Fibroblast of lung (primary cell): ENCODE measurements at regions not wholly inside any gene's neighbourhood (a gene's known extent, or its start where the extent isn't known, plus 50 kb on each side); places are given as distances from the start of the nearest gene placed in this dataset.

Experiments used
- DNase-seq, 2 donors: peaks; one replicate each; pipeline versions ENCODE4 v3.0.0 to v3.0.0-alpha.2; 2010; ENCODE audit warnings: low read depth in 2 of 2
- H2AFZ ChIP-seq: 2 replicates; pipeline ENCODE4 v1.5.1; 2012; ENCODE audit warnings: low read length, control low read depth, inconsistent platforms
- H3K27ac ChIP-seq: 2 replicates; pipeline ENCODE4 v1.5.1; 2011; ENCODE audit warnings: low read length, control low read depth; ENCODE audit not compliant: insufficient read depth
- H3K27me3 ChIP-seq: 2 replicates; pipeline ENCODE4 v1.5.1; 2011; ENCODE audit warnings: mild to moderate bottlenecking, low read length; ENCODE audit not compliant: control insufficient read depth, insufficient read depth
- H3K36me3 ChIP-seq: 2 replicates; pipeline ENCODE4 v1.5.1; 2011; ENCODE audit warnings: low read length; ENCODE audit not compliant: control insufficient read depth, insufficient read depth
- H3K4me1 ChIP-seq: 2 replicates; pipeline ENCODE4 v1.5.1; 2011; ENCODE audit warnings: low read length; ENCODE audit not compliant: control insufficient read depth, insufficient read depth; ENCODE audit errors: extremely low read depth
- H3K4me2 ChIP-seq: 2 replicates; pipeline ENCODE4 v1.5.1; 2011; ENCODE audit warnings: low read length, control low read depth; ENCODE audit not compliant: insufficient read depth; ENCODE audit errors: extremely low read depth
- H3K4me3 ChIP-seq, 4 experiments: fragments of 200-600 bp in 1 of 4; sonication (generic) in 1 of 4; replicated peaks in 1 of 4; 2 replicates each; pipeline ENCODE4 v1.5.1; 2011 to 2016; ENCODE audit warnings: low read length in 4 of 4, low read depth in 3 of 4, mild to moderate bottlenecking in 3 of 4, control low read depth in 2 of 4, inconsistent platforms in 1 of 4, mixed read lengths in 1 of 4; ENCODE audit not compliant: insufficient read depth in 1 of 4; ENCODE audit errors: control extremely low read depth in 1 of 4
- H3K79me2 ChIP-seq: 2 replicates; pipeline ENCODE4 v1.5.1; 2012; ENCODE audit warnings: mild to moderate bottlenecking, low read length, inconsistent platforms; ENCODE audit not compliant: control insufficient read depth, insufficient read depth
- H3K9ac ChIP-seq: 2 replicates; pipeline ENCODE4 v1.5.1; 2011; ENCODE audit warnings: mild to moderate bottlenecking, low read length, control low read depth; ENCODE audit not compliant: insufficient read depth
- H3K9me3 ChIP-seq: 2 replicates; pipeline ENCODE4 v1.5.1; 2012; ENCODE audit warnings: low read depth, low read length; ENCODE audit not compliant: control insufficient read depth, insufficient read depth
- H4K20me1 ChIP-seq: 2 replicates; pipeline ENCODE4 v1.5.1; 2011; ENCODE audit warnings: low read length; ENCODE audit not compliant: control insufficient read depth, insufficient read depth; ENCODE audit errors: extremely low read depth
- CTCF ChIP-seq, 2 donors: IDR thresholded peaks in 1 of 2; conservative IDR thresholded peaks in 1 of 2; 1 replicate in 1 of 2; 2 replicates in 1 of 2; pipeline ENCODE4 v1.5.1; 2011 to 2012; ENCODE audit warnings: low read length in 2 of 2, control low read depth in 1 of 2, inconsistent platforms in 1 of 2, low read depth in 1 of 2, mild to moderate bottlenecking in 1 of 2
- EZH2 ChIP-seq: IDR thresholded peaks from 2 replicates; pipeline ENCODE4 v1.5.1; 2012; ENCODE audit warnings: low read length, control low read depth, mild to moderate bottlenecking; ENCODE audit errors: missing control alignments

DNA sequence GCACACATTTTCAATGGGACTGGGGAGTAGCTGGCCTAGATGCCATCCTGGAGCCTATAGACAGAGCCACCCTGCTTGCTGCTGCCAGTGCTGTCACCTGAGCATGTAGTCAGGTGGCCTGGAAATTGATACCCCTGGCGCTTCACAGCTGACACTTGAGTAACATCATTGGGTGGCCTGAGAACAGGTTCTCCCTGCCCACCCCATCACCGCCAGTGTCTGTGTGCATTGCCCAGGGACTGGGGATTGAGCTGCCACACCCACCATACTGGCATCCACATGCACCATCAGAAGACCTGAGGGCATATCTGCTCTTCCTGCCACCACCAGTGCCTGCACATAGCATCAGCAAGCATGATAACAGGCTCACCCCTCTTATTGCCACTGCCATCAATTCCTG is 1142.9 kb upstream of the PABPC4L start:
- Histone ChIP-seq H3K4me1 (no peaks in the 10 kb centered on the region), H3K79me2 (no peaks in the 10 kb centered on the region), H3K4me3 (no peak overlapping the region), H3K9ac (no peak overlapping the region), H2AFZ (no peak overlapping the region), H3K4me2 (no peak overlapping the region), H3K9me3 (no peaks in the 10 kb centered on the region), H3K27ac (no peak overlapping the region), H4K20me1 (no peaks in the 10 kb centered on the region), H3K36me3 (no peaks in the 10 kb centered on the region), H3K27me3 (no peaks in the 10 kb centered on the region)
- TF ChIP-seq CTCF (conservative IDR thresholded peaks at IDR 0.05 in 1 of 2, IDR thresholded peaks at IDR 0.05 in 1 of 2; ENCODE audit: low read depth in 1 of 2, low read length in 2 of 2) (no peak), EZH2 (no peak)
- DNase-seq, result no peak

DNA sequence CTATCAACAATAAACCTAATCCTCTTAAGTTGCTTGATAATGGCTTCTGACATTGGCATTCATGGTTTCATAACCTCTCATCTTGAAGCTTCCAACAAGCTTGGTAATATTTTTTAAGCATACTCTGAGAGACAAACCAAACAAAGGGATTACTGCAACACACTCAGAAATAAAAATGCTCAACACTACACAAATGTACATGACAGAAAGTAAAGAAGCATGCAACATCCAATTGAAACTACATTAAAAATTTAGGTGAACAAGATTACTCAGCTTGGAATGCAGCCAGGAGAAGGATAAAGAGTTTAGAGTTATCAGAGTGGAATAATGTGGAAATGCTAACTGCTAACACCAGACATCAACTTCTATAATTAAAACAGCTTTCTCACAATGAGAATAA is 1136.6 kb upstream of the PABPC4L start:
- Histone ChIP-seq H3K27ac (no peak overlapping the region), H3K4me3 (no peak overlapping the region), H3K36me3 (no peaks in the 10 kb centered on the region), H4K20me1 (no peaks in the 10 kb centered on the region), H2AFZ (no peak overlapping the region), H3K27me3 (no peaks in the 10 kb centered on the region), H3K79me2 (no peaks in the 10 kb centered on the region), H3K9me3 (no peaks in the 10 kb centered on the region), H3K4me1 (no peaks in the 10 kb centered on the region), H3K4me2 (no peak overlapping the region), H3K9ac (no peak overlapping the region)
- TF ChIP-seq EZH2, result no peak
- TF ChIP-seq CTCF (conservative IDR thresholded peaks at IDR 0.05 in 1 of 2, IDR thresholded peaks at IDR 0.05 in 1 of 2; ENCODE audit: low read depth in 1 of 2, low read length in 2 of 2), result no peak
- DNase-seq, result no peak

DNA sequence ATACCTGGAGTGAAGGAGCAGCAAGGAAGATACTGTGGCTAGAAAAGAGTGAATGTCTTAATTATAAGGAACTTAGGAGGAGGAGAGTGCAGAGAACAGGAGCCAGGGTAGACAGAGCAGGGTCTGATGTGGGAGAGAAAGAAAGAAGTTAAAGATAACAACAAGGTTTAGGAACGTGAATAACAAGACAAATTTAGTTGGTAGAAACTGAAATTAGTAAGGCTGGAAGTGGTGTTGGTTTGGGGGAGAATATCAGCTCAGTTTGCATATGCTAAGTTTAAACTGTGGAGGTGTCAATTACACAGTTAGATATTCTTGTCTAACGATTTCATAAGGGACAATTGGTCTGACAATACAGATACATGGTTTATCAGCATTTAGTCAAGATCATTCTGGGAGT is 1123.7 kb upstream of the PABPC4L start:
- Histone ChIP-seq H3K79me2 (no peaks in the 10 kb centered on the region), H3K27ac (no peak overlapping the region), H3K4me3 (no peak overlapping the region), H2AFZ (peak overlapping the region; percentile 40), H4K20me1 (no peaks in the 10 kb centered on the region), H3K27me3 (no peaks in the 10 kb centered on the region), H3K4me2 (no peak overlapping the region), H3K36me3 (no peaks in the 10 kb centered on the region), H3K9me3 (no peaks in the 10 kb centered on the region), H3K9ac (no peak overlapping the region), H3K4me1 (no peaks in the 10 kb centered on the region)
- TF ChIP-seq EZH2, result no peak
- no peak for TF ChIP-seq CTCF (conservative IDR thresholded peaks at IDR 0.05 in 1 of 2, IDR thresholded peaks at IDR 0.05 in 1 of 2; ENCODE audit: low read depth in 1 of 2, low read length in 2 of 2)
- DNase-seq, result no peak
